Right hindlimb (tissue), 1 donor: ENCODE measurements at regions not wholly inside any gene's neighbourhood (a gene's known extent, or its start where the extent isn't known, plus 50 kb on each side); places are given as distances from the start of the nearest gene placed in this dataset.

Source experiments
- DNase-seq: peaks from one replicate; pipeline ENCODE4 v3.0.0-alpha.2; 2018

- DNase-seq: no peak
Measured at GRCh38 chr13:40083841-40084240, 428.4 kb downstream of the COG6 start.

DNA sequence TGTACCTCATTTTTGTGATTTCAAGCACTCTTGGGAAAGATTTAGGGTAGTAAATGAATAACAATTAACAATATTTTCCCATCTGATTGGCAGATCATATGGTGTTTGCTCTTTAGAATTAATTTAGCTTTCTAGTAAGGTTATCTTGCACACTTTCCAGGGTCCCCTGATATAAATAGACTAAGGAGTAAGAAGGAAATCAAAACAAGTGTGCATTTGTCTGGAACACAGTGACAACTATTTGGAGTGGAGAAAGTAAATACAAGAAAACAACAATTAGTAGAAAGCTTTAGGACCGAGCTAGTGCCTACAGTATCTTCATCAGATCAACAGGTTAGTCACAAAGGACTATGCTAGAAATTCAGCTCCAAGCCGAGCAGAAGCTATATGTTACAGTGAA is 429.5 kb downstream of the COG6 start:
- DNase-seq: no peak

DNA sequence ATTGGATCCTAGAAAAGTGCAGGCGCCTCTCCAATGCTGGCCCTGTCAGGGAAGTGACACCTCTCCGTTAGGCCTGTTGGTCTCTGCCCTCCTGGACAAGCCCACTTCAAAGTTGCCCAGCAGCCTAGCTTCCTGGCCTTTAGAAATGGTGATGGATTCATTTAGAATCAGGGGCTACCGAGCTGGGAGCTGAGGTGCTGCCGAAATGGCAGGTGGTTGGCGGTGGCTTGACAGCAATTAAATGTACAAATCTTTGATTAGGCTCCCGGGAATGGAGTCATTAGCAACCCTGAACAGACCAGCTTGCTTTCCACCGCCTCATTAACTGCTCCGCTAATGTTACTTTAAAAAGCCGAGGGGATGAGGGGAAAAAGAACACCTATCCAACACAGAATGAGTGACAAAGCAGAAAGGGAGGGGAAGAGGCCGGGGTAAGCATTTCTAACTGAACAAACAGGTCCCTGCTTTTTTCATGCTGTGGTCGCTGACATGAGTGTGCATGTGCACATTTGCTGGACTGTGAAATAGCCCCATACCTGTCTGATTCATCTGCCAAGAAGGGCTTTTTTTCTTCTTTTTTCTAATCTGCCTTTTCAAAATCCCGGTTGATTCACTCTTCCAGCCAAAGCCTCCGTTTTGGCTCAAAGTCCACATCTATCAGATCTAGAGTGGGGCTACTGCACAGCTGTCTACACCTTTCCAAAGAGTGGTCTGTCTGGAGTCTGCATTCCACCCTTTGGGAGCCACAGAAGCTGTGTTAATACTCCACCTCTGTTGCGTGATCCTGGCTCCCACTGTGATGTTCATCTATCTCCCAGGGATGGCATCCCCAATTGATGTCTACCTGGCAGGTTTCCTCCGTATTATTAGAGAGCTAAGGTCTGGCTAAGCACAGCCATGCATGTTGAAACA is 431.9 kb downstream of the COG6 start:
- no peak for DNase-seq

- no peak for DNase-seq
Measured at GRCh38 chr13:40094056-40094455, 438.6 kb downstream of the COG6 start.

DNA sequence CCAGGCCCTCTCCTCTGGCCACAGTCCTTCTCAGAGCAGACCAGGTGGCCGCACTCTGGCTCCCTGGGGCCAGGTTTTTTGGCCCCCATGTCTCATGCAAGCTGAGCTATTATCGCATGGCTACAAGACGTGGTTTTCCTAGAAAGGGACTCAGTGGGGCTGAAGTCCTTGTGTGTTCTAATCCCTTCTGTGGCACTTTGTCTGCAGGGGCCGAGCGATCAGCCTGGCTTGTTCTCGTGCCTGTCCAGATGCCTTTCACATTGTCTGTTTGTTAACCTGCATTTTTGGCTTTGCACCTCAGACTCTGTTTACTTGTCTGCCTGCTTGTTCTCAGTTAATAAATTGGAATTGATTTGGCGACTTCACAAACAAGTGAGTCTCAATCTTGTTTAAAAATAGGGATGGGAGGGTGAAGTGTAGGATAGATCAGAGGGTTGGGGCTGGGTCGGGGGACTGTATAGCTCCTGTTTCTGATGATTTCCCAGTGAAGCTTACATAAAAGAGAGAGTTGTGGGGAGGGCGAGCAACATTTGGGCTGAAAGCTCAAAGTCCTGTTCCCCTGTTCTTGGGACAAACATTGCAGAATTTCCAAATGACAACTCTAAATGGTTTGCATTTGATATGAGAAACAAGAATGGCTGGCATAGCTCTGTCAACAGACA is 440.4 kb downstream of the COG6 start:
- no peak for DNase-seq

DNA sequence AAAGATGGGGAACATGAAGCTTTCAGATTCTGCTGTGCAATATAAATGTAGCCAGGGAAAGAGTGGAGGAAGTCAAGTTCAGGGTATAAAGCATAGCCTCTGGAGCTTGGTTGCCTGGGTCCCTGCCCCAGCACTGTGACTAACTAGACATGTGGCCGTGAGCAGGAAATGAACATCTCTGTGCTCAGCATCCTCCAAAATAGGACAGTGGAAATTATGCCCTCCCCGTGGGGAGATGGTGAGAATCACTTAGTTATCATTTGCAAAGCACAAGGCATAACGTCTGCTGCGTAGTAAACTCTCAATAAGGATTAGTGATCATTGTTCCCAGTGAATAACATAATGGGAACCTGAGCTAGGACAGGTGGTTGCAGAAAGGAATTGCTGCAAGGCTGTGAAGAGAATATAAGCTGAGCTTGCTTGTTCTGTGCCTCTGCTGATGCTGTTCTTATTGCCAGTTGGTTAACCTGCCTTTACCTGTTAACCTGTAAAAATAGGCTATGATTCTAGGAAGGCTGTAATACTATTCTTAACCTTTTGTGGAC is 441.0 kb downstream of the COG6 start:
- DNase-seq: no peak

DNA sequence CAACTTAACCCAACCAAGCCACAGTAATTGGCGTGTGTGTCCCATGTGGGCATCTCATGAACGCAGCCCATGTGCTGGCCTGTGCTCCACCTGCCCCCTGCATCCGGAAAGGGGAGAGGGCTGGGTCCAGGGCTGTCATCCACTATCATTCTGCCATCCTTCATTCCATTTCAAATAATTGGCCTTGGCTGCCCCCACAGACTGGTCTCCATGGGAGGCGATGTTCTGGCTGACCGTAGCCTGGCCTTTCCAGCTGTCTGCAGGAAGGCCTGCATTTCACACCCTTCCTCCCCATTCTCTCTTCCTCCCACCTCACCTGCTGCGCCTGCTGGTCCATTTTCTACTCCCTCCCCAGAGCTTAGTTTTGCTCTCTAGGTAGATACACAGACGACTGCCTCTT is 442.8 kb downstream of the COG6 start:
- no peak for DNase-seq

GRCh38 chr13:40101708-40102359 is 446.4 kb downstream of the COG6 start:
- DNase-seq: no peak

DNA sequence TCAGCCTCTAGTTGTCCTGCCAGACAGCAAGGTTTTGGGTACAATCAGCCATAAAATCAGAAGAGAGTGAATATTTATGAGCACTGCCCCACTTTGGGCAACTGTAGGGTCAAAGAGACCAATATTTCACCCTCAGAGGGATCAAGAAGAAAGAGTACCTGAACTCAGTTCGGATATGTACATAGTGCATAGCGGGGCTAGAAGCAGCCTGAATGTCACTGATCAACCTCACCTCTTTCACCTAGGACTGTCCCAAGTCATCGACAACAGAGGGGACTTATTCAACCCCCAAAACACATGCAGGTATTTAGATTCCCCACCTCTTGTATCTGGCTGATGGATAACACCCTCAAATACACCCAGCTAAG is 446.9 kb downstream of the COG6 start:
- no peak for DNase-seq

DNA sequence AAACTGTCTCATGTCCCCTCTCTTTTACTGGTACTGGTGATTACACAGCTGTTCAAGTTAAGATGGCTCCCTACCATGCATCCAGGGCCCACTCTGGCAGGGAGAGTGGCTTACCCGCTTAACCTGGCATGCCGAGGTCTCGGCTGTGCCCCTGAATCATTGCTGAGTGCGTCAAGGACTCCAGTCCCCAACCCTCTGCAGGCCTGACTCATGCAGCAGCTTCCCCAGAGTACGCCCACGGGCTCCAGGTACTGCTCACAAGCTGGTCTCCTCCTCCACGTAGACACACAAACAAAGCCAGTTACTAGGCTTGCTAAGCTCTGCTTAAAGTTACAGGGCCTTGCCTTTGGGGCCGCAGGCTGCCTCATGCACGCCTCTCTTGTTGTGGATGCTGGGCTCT is 447.4 kb downstream of the COG6 start:
- DNase-seq: no peak

GRCh38 chr13:40103864-40104263 is 448.4 kb downstream of the COG6 start:
- DNase-seq: no peak

GRCh38 chr13:40105231-40105630 is 449.8 kb downstream of the COG6 start:
- DNase-seq: no peak

DNA sequence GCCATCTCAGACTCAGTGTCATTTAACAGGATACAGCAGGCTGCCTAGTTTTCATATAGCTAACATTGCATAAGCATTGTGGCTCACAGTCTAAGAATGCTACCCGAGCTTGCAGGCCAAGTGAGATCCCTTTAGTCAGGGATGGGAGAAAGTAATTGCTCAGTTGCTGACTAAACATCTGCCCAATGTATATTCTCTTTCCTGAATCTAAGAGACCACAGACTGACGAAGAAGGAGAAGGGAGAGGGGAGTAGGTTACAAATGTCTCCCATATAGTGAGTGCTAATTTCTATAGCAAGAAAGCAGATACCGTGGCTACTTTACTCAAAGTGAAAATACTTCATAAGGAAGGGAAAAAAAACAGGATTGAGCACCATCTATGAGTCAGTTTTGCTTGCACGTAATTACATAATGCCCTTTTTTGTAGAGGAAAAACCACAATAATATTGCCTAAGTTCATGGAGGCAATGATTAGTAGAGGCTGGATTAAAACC is 453.9 kb downstream of the COG6 start:
- no peak for DNase-seq

DNA sequence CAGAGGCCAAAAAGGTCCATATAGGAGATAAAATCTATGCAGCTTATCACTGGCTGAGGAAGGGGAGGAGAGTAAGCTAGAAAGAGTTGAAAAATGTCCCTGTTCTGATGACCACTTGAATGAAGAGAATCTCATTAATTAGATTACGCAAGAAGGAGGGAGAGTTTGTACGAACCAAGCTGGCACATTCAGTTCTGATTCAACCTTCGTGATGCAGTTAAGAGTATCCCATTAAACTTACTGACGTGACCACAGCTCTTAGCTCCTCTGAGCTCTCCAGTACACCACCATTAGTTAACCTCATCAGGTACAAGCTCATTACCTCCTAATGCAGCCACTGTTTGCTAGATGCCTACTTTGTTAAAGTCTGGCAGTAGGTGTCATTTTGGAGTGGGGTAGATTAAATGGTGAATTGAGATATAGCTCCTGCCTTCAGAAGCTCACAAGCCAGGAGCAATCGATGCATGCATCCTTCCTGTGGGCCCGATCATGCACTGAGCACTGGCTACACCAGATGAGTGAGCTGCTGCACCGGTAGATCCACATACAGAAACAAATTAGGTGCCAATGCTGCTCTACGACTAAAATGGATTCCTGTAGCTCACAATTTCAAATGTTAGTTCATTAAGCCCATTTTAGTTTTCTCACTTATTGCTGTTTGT is 458.3 kb downstream of the COG6 start:
- no peak for DNase-seq

DNA sequence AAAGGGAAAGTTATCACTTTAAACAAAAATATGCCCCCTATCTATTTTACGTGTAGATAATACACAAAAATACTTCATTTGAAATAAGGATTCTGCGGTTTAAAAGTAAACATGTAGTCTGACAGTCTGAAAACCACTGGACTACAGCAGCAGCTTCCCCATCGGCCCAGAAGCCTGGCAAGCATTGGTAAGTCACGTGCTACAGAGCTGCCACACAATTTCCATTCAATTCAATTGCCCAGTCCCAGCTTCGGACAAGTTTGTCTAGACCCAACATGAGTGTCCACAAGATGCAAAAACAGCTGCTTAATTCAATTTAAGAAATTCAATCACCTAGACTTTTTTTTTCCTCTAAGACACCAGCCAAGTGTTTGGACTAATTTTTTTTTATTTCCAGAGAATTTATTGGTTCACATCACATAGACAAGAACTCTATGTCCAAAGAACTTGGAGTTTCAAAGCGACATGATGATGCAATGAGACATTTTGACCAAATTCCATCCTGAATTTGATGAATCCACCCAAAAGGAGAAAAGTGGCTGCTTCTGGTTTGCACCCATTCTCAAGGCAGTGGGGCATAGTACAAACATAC is 458.9 kb downstream of the COG6 start:
- DNase-seq: no peak

- no peak for DNase-seq
Measured at GRCh38 chr13:40115426-40115825, 460.0 kb downstream of the COG6 start.

DNA sequence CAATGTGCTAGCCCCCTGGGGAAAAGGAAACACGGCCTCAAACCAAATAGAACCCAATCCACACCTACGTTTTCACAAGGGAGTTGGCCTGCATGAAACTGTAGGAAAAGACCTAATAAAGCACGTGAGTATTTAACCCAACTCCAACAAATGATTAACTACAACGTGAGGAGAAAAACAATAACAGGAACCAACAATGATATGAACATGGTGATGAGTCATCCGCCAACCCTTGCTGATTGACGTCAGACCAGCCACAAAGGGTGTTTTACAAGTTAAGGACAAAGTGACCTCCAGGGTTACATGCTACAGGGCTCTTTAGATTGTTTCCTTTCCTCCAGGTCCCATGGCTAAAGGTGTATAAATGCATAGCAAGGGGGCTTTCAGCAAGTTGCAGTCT is 460.5 kb downstream of the COG6 start:
- DNase-seq: no peak

GRCh38 chr13:40118337-40118736 is 462.9 kb downstream of the COG6 start:
- no peak for DNase-seq

DNA sequence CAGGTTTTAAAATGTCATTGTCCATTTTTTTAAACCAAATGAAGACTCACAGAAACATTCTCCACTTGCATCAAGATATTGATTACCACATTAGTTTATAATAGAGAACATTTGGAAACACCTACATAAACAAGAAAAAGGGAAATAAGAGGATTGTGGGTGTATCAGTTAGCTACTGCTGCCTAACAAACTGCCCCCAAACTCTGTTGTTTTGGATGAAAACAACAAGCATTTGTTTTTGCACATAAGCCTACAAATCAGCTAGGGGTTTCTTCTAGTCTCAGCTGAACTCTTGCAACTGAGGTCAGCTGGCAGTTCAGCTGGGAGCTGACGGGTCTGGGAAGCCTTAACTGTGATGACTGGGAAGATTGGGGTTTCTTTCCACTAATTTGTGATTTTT is 464.4 kb downstream of the COG6 start:
- no peak for DNase-seq

- no peak for DNase-seq
Measured at GRCh38 chr13:40120288-40120687, 464.8 kb downstream of the COG6 start.

DNA sequence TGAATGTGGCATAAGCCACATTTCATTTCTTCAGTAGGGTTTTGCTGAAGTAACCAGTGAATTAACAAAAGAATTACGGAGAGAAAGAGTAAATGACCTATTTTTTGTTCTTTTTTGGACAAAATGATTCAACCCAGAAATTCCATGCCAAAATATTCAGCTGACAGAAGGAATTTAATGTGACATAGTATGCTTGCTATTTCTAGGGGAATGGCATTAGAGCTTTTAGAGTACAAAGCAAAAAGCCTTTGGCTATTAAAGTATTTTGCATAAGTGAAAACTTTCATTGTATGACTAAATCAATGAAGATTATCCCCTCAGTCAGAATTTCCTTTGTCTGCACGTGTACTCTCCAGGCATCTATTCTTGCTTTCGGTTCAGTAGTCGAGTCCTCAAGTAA is 465.3 kb downstream of the COG6 start:
- no peak for DNase-seq

- DNase-seq: no peak
Measured at GRCh38 chr13:40121722-40122121, 466.3 kb downstream of the COG6 start.
